ENCODE measurements at regions not wholly inside any gene's neighbourhood (a gene's known extent, or its start where the extent isn't known, plus 50 kb on each side); places are given as distances from the start of the nearest gene placed in this dataset.

DNA sequence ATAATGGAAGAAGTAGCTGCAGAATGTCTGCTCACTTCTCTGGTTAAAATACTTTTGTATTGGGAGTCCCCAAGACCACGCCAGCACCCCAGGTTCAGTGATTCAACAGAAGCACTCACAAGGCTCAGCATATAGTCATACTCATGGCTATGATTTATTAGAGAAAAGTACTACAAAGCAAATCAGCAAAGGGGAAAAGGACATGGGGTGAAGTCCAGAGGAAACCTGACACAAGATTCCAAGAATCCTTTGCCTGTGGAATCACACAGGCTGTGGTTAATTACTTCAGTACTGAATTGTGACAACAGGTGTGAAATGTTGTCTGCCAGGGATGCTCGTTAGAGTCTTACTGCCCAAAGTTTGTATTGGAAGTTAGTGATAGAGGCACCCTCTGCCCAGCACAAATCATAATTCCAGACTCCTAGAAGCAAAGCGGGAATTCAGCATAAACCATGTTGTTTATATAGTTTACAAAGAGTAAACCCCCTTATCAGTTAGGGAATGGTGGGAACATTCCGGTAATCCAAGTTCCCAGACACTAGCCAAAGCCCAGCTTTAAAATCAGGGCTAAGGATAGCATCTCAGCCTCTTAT lies 79.4 kb downstream of the HYCC1 start:
- TF ChIP-seq, protein P1, sequence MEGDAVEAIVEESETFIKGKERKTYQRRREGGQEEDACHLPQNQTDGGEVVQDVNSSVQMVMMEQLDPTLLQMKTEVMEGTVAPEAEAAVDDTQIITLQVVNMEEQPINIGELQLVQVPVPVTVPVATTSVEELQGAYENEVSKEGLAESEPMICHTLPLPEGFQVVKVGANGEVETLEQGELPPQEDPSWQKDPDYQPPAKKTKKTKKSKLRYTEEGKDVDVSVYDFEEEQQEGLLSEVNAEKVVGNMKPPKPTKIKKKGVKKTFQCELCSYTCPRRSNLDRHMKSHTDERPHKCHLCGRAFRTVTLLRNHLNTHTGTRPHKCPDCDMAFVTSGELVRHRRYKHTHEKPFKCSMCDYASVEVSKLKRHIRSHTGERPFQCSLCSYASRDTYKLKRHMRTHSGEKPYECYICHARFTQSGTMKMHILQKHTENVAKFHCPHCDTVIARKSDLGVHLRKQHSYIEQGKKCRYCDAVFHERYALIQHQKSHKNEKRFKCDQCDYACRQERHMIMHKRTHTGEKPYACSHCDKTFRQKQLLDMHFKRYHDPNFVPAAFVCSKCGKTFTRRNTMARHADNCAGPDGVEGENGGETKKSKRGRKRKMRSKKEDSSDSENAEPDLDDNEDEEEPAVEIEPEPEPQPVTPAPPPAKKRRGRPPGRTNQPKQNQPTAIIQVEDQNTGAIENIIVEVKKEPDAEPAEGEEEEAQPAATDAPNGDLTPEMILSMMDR (IDR thresholded peaks at IDR 0.05; ENCODE audit: poor library complexity) = no peak
- TF ChIP-seq EZH2phosphoT487 (IDR thresholded peaks at IDR 0.05; ENCODE audit: low read depth, severe bottlenecking, unreplicated experiment) = no peak
